ENCODE measurements at regions not wholly inside any gene's neighbourhood (a gene's known extent, or its start where the extent isn't known, plus 50 kb on each side); places are given as distances from the start of the nearest gene placed in this dataset.

DNA sequence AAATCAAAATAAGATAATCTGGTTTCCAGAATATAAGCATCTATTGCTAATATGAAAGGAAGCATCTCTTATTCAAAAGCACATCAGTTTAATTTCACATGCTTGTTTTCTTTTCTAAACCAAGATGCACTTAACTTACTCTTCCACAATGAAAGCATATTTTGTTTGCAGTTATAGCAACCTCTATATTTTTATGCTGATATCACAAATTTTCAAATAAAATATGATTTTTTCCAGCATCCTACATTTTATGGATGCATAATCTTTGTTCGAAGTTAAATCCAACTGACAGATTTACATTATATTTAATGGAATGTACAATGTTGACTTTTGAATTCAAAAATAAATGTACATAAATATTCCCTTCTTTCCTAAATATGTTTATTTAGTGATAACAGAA, 978.3 kb upstream of the B3GALT2 start:
- Mint-ChIP-seq H3K9me3 (peaks cover 3% of the 10 kb centered on the region), H3K36me3 (no peaks in the 10 kb centered on the region), H3K4me3 (no peak overlapping the region), H3K27me3 (no peaks in the 10 kb centered on the region), H3K27ac (no peak overlapping the region), H3K4me1 (no peaks in the 10 kb centered on the region)
- no peak for ATAC-seq

GRCh38 chr1:194161591-194161990, 975.2 kb upstream of the B3GALT2 start:
- Mint-ChIP-seq H3K9me3 (peaks cover 4% of the 10 kb centered on the region), H3K36me3 (no peaks in the 10 kb centered on the region), H3K27me3 (no peaks in the 10 kb centered on the region), H3K4me1 (no peaks in the 10 kb centered on the region), H3K4me3 (no peak overlapping the region), H3K27ac (no peak overlapping the region)
- ATAC-seq = no peak

GRCh38 chr1:194159941-194160340, 973.5 kb upstream of the B3GALT2 start:
- no peaks in the 10 kb centered on the region for H3K4me1 Mint-ChIP-seq
- no peaks in the 10 kb centered on the region for H3K27me3 Mint-ChIP-seq
- H3K9me3 Mint-ChIP-seq = peaks cover 4% of the 10 kb centered on the region
- no peaks in the 10 kb centered on the region for H3K36me3 Mint-ChIP-seq
- H3K4me3 Mint-ChIP-seq = no peak overlapping the region
- no peak overlapping the region for H3K27ac Mint-ChIP-seq
- no peak for ATAC-seq

- Mint-ChIP-seq H3K36me3 (no peaks in the 10 kb centered on the region), H3K4me1 (peaks cover 6% of the 10 kb centered on the region), H3K4me3 (no peak overlapping the region), H3K27me3 (no peaks in the 10 kb centered on the region), H3K27ac (no peak overlapping the region), H3K9me3 (peaks cover 4% of the 10 kb centered on the region)
- no peak for ATAC-seq
These were observed 969.5 kb upstream of the B3GALT2 start for GRCh38 chr1:194155962-194156361.

DNA sequence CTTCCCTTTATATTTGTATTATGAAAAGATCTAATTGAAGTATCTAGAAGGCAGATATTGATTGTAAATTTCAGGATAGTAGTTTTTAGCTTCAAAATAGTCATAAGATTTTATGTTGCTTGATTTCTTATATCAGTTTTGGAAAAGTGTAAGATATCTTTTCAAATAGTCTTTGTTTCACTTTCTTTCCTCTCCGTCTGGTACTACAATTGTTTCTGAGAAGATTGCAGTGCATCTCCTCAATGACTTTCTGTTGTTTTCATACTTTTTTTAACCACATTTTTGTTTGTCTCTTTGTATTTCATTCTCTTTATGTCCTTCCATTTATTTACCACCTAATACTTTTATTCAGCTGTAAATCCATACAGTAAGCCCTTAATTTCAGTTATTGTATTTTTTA, 964.6 kb upstream of the B3GALT2 start:
- no peaks in the 10 kb centered on the region for H3K36me3 Mint-ChIP-seq
- H3K27ac Mint-ChIP-seq = no peak overlapping the region
- peak overlapping the region; percentile 52 for H3K4me3 Mint-ChIP-seq
- ATAC-seq = no peak
- no peaks in the 10 kb centered on the region for H3K27me3 Mint-ChIP-seq
- H3K4me1 Mint-ChIP-seq = peaks cover 7% of the 10 kb centered on the region
- no peaks in the 10 kb centered on the region for H3K9me3 Mint-ChIP-seq

DNA sequence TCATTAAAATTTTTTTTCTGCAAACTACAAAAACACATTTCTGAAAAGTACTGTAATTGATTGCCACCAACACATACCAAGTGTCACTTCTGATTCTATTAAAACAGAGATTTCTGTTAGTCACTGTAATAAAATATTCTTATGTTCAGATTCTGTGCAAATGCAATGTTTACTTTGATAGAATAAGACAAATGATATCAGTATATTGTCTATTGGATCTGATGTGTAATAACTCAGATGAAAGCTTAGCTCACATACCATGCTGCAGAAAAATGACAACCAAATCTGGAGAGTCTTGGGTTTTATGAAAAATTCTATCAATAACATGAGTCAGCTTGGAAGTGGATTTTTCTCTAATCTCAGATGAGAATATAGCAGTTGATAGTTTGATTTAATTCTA, 963.8 kb upstream of the B3GALT2 start:
- Mint-ChIP-seq H3K27ac (no peak overlapping the region), H3K4me1 (peaks cover 7% of the 10 kb centered on the region), H3K9me3 (no peaks in the 10 kb centered on the region), H3K27me3 (no peaks in the 10 kb centered on the region), H3K36me3 (no peaks in the 10 kb centered on the region), H3K4me3 (no peak overlapping the region)
- ATAC-seq = no peak

DNA sequence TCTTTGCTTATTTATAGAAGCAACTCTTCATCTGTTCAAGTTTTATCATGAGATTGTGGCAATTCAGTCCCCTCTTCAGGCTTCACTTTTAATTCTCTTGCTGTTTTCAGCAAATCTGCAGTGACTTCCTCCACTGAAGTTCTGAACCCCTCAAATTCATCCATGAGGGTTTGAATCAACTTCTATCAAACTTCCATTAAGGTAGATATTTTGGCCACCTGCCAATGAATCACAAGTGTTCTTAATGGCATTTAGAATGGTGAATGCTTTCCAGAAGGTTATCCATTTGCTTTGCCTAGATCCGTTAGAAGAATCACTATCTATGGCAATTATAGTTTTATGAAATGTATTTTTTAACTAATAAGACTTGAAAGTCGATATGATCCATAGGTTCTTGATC, 946.7 kb upstream of the B3GALT2 start:
- H3K27me3 Mint-ChIP-seq = no peaks in the 10 kb centered on the region
- H3K9me3 Mint-ChIP-seq = no peaks in the 10 kb centered on the region
- no peak overlapping the region for H3K4me3 Mint-ChIP-seq
- ATAC-seq = no peak
- H3K36me3 Mint-ChIP-seq = no peaks in the 10 kb centered on the region
- H3K27ac Mint-ChIP-seq = no peak overlapping the region
- no peaks in the 10 kb centered on the region for H3K4me1 Mint-ChIP-seq

DNA sequence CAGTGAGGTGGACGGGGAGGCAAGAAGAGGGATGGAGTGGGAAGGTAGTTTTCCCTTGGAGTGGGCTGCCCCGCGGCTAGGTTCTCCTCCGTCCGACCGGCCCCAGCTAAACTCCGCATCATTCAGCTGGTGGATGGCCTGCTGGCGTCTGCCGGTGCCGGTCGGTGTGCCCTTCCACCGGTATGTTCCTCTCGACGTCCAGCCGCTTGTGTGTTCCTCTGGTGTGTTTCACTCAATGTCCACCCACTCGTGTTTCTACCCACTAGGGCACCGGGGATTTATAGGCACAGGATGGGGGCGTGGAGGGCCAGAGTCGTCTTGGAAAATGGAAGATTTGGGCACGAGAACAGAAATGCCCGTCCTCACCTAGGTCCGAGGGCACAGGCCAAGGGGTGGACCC, 931.7 kb upstream of the B3GALT2 start:
- ATAC-seq = no peak
- H3K27ac Mint-ChIP-seq = no peak overlapping the region
- H3K4me3 Mint-ChIP-seq = no peak overlapping the region

GRCh38 chr1:194117582-194117981, 931.2 kb upstream of the B3GALT2 start:
- no peaks in the 10 kb centered on the region for H3K27me3 Mint-ChIP-seq
- H3K9me3 Mint-ChIP-seq = no peaks in the 10 kb centered on the region
- no peaks in the 10 kb centered on the region for H3K4me1 Mint-ChIP-seq
- H3K36me3 Mint-ChIP-seq = no peaks in the 10 kb centered on the region
- no peak overlapping the region for H3K27ac Mint-ChIP-seq
- peak; percentile 27 for ATAC-seq
- H3K4me3 Mint-ChIP-seq = no peak overlapping the region

More for the DNA sequence above, 931.7 kb upstream of the B3GALT2 start:
- Mint-ChIP-seq H3K9me3 (no peaks in the 10 kb centered on the region), H3K36me3 (no peaks in the 10 kb centered on the region), H3K4me1 (no peaks in the 10 kb centered on the region), H3K27me3 (no peaks in the 10 kb centered on the region)

GRCh38 chr1:194114288-194114687, 927.9 kb upstream of the B3GALT2 start:
- peak; percentile 24 for ATAC-seq
- H3K9me3 Mint-ChIP-seq = no peaks in the 10 kb centered on the region
- H3K4me1 Mint-ChIP-seq = no peaks in the 10 kb centered on the region
- H3K27me3 Mint-ChIP-seq = no peaks in the 10 kb centered on the region
- H3K4me3 Mint-ChIP-seq = no peak overlapping the region
- H3K36me3 Mint-ChIP-seq = no peaks in the 10 kb centered on the region
- no peak overlapping the region for H3K27ac Mint-ChIP-seq

GRCh38 chr1:194105381-194105780, 919.0 kb upstream of the B3GALT2 start:
- no peaks in the 10 kb centered on the region for H3K4me1 Mint-ChIP-seq
- H3K36me3 Mint-ChIP-seq = no peaks in the 10 kb centered on the region
- no peak overlapping the region for H3K27ac Mint-ChIP-seq
- H3K9me3 Mint-ChIP-seq = no peaks in the 10 kb centered on the region
- no peak for ATAC-seq
- H3K4me3 Mint-ChIP-seq = no peak overlapping the region
- no peaks in the 10 kb centered on the region for H3K27me3 Mint-ChIP-seq

DNA sequence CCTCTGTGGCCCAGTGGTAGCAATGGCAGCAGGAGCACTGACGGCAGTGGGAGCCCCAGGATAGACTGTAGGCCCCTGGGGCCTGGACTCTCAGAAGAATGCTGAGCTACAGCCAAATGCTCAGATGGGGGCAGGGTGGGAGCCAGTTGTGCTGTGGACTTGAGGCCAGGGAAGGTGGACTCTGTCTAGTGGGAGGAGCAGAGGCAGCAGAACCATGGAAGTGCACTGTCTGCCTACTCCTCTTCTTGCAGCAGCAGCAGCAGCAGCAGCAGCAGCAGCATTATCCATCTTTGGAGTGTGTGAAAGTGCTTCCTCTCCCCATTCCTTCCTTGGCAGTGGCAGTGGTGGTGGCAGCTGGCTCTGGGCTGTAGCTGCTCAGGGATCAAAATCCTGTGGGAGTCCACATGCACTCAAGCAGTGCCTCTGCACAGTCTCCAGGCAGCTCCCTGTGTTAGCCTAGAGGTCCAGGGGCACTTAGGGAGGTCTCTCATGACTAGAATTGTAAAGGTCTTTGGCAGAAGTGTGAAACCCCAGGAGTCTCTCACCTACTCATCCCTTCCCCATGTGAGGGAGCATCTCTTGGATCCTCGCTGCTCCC, 917.9 kb upstream of the B3GALT2 start:
- ATAC-seq = peak; percentile 49
- no peak overlapping the region for H3K27ac Mint-ChIP-seq
- H3K9me3 Mint-ChIP-seq = no peaks in the 10 kb centered on the region
- no peak overlapping the region for H3K4me3 Mint-ChIP-seq
- H3K36me3 Mint-ChIP-seq = no peaks in the 10 kb centered on the region
- no peaks in the 10 kb centered on the region for H3K27me3 Mint-ChIP-seq
- no peaks in the 10 kb centered on the region for H3K4me1 Mint-ChIP-seq

DNA sequence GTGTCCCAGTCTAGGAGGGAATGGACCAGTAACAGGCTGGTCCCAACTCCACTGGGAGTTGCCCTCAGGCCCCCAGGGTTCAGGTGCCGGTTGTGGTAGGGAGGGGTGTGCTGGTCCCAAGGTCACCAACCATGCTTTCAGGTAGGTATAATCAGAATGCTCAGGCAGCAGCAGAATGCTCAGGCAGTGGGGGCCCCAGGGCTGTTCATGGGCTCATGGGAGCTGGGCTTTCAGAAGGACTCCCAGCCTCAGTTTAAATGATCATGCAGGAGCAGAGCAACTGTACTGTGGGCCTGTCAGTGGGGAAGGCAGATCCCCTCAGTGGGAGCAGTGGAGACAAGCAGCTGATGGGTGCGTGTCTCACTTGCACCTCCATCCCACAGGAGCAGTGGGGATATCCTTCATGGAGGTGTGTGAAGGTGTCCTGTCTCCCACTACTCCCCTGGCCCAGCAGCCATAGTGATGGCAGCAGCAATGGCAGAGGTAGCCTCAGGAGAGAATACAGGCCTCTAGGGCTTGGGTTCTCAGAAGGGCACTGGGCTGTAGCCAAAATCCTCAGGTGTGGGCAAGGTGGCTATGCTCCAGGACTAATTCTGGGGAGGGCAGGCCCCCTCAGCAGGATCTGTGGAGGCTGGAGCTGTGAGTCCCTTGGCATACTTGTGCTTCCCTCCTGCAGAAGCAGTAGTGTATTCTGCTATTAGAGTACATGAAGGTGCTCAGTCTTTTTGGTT, 917.3 kb upstream of the B3GALT2 start:
- H3K36me3 Mint-ChIP-seq = no peaks in the 10 kb centered on the region
- ATAC-seq = peak; percentile 48
- H3K9me3 Mint-ChIP-seq = no peaks in the 10 kb centered on the region
- no peak overlapping the region for H3K4me3 Mint-ChIP-seq
- H3K27ac Mint-ChIP-seq = no peak overlapping the region
- no peaks in the 10 kb centered on the region for H3K27me3 Mint-ChIP-seq
- H3K4me1 Mint-ChIP-seq = no peaks in the 10 kb centered on the region

- Mint-ChIP-seq H3K9me3 (no peaks in the 10 kb centered on the region), H3K27me3 (no peaks in the 10 kb centered on the region), H3K27ac (no peak overlapping the region), H3K4me1 (no peaks in the 10 kb centered on the region), H3K4me3 (no peak overlapping the region), H3K36me3 (no peaks in the 10 kb centered on the region)
- ATAC-seq = peak; percentile 60
These were observed 916.7 kb upstream of the B3GALT2 start for GRCh38 chr1:194103101-194103500.

DNA sequence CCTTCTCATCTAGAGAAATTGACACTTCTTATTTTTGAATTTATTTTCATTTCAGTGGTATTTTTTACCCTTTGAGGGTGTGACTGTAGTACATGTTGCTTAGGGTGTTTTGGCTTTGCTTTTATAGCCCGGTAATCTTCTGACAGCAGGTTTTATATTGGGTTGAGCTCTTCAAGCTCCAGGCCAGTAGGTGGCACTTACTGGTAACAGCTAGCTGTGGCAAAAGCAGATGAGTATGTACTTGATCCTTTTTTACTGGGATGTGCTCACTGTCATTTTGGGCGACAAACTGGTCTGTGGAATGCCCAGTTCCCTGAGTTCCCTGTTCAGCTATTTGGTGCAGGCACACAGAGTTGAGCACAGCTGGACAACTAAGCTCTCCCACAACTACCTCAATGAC, 916.2 kb upstream of the B3GALT2 start:
- ATAC-seq = no peak
- H3K4me1 Mint-ChIP-seq = no peaks in the 10 kb centered on the region
- H3K36me3 Mint-ChIP-seq = no peaks in the 10 kb centered on the region
- H3K4me3 Mint-ChIP-seq = no peak overlapping the region
- H3K27me3 Mint-ChIP-seq = no peaks in the 10 kb centered on the region
- no peaks in the 10 kb centered on the region for H3K9me3 Mint-ChIP-seq
- H3K27ac Mint-ChIP-seq = no peak overlapping the region

GRCh38 chr1:194084755-194085154, 898.3 kb upstream of the B3GALT2 start:
- Mint-ChIP-seq H3K4me1 (no peaks in the 10 kb centered on the region), H3K27me3 (no peaks in the 10 kb centered on the region), H3K27ac (no peak overlapping the region), H3K4me3 (no peak overlapping the region), H3K9me3 (no peaks in the 10 kb centered on the region), H3K36me3 (no peaks in the 10 kb centered on the region)
- ATAC-seq = no peak

All from stimulated activated memory B cell treated with anti-CD40 and anti-IgM and Interleukin-4, amounts not matched to agents 10 μg/mL and 1 μg/mL and 100 μg/mL, for 72 hours (primary cell).